GM21515 (cell line): ENCODE measurements at regions not wholly inside any gene's neighbourhood (a gene's known extent, or its start where the extent isn't known, plus 50 kb on each side); places are given as distances from the start of the nearest gene placed in this dataset.
"Not testable (repeated sequence)": the region's sequence is repeated elsewhere in the genome, so short reads cannot be mapped to it uniquely, and the experiment has no call there.

Experiments
- ATAC-seq: cut with Tn5 transposase; IDR thresholded peaks from one replicate; pipeline ENCODE4 v1.9.1; 2021; ENCODE audit not compliant: unreplicated experiment

DNA sequence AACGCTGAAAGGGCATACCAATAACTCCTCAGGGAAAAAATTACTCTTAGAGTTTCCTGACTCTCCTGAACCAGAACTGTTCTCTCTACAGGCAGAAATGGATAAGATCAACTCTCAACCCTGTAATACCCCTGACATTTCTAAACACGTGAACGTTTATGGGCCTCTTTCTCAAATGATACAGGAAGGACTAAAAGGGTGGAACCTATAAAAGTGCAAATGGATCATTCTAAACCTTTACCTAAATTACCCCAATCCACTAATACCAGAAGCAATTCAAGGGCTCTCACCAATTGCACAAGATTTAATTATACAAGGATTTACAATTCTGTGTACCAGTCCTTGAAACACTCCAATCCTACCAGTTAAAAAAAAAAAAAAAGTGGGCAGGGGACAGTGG is 98.0 kb upstream of the FAM174B start:
- ATAC-seq, result no peak

DNA sequence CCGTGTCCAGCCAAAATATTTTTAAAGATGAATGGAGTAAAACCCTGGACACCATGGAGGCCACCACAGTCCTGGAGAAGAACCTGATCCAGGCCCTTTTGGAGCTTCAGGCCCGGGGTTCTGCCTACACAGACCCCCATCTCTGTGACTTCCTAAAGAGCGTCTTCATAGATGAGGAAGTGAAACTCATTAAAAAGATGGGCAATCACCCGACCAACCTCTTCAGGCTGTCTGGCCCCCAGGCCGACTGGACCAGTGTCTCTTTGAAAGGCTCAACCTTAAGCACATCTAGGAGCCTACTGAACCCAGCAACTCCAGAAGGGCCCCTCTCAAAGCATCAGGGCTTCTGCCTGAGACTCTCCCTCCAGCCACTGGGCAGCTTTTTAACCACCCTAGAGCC is 107.9 kb upstream of the FAM174B start:
- no peak for ATAC-seq

DNA sequence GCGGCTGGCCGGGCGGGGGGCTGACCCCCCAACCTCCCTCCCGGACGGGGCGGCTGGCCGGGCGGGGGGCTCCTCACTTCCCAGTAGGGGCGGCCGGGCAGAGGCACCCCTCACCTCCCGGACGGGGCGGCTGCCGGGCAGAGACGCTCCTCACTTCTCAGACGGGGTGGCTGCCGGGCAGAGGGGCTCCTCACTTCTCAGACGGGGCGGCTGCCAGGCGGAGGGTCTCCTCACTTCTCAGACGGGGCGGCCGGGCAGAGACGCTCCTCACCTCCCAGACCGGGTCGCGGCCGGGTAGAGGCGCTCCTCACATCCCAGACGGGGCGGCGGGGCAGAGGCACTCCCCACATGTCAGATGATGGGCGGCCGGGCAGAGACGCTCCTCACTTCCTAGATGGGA is 112.6 kb upstream of the FAM174B start:
- not testable (repeated sequence) for ATAC-seq

DNA sequence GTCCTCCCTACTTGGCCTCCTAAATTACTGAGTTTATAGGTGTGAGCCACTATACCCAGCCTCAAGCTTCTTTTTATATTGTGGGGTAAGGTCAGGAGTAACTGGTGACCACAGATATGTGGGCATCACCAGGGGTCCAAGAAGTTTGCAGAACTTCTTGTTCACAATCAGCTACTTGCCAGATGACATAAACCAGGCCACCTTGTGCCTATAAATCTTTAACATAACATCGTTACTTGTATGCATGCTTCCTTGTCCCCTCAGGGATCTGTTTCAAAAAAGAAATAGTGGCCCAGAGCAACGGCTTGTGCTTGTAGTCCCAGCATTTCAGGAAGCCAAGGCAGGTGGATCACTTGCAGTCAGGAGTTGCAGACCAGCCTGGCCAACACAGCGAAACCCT is 115.1 kb upstream of the FAM174B start:
- ATAC-seq, result no peak

DNA sequence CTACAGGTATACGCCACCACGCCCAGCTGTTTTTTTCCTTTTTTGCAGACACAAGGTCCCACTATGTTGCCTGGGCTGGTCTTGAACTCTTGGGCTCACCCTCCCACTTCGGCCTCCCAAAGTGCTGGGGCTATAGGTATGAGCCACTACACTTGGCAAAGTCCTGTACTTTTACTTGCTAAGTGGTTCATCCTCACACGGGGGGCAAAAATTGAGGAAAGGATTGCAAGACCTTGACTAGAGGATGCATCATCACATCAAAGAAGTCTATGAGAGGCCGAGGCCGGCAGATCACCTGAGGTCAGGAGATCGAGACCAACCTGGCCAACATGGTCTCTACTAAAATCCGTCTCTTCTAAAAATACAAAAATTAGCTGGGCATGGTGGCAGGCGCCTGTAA is 116.5 kb upstream of the FAM174B start:
- ATAC-seq, result no peak

DNA sequence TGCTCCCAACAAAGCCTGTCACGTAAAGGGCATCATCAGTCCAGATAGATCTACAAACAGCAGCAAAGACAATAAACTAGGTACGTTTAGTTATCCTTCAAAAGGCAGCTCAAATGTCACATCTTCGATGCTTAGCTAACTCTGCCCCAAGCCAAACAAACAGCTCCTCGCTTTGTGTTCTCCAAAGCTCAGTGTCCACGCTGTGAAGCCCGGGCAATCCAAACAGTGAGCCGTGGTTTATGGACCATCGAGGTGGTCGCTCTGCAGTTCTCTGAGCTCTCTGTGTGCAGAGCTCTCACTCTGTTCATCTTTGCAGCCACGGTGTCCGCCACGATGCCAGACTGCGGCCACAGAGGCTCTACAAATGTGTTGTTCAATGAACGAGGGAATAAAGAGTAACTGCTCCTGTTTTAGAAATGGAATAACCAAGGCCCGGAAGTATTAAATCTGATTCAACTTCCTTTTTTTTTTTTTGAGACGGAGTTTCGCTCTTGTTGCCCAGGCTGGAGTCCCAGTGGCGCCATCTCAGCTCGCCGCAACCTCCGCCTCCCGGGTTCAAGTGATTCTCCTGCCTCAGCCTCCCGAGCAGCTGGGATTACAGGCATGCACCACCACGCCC is 117.2 kb upstream of the FAM174B start:
- no peak for ATAC-seq

DNA sequence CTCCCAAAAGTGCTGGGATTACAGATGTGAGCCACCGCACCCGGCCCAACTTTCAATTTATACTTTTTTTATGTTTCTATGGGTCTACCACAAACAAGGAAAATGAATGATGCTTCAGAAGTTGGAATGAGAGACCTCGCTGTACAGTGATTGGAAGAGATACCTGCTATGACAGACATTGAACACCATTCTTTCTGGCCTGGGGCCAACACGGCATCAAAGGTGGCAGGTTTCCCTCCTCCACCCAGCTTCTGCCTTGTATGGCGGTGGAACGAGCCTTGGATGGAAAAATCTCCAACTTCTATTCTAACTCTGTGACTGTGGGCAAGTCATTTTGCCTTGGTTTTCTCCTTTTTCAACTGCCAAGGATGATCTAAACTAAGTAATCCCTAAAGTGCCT is 117.8 kb upstream of the FAM174B start:
- ATAC-seq, result no peak

DNA sequence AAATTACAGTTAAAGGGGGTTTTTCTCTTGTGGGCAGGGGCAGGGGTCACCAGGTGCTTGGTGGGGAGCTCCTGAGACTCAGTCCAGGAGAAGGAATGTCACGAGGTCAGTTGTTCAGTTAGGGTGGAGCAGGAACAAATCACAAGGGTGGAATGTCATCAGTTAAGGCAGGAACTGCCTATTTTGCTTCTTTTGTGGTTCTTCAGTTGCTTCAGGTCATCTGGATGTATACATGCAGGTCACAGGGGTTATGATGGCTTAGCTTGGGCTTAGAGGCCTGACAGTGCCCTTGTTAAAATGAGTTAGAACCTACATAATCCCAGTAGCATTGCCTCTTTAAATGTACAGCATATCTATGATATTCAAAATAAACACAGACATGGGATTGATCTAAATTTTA is 120.2 kb upstream of the CHD2 start:
- no peak for ATAC-seq

DNA sequence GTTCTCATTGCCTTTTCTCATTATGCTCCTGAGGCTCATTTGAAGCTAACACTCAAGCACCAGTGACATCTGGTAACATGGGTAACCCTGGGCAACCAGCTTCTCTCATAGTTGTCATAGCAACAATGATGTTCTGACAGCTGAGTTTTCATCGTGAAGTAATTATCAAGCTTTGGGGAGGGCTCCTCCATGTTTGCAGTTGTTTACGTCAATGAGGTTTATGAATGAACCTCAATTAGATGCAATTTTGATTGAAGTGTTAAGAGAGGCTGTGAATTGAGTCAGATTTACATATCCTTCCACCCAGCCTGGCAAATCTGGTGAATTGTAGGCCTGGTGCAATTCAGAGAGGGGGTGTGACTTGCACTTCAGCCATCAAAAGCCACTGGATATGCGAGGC is 119.3 kb upstream of the CHD2 start:
- ATAC-seq, result no peak

DNA sequence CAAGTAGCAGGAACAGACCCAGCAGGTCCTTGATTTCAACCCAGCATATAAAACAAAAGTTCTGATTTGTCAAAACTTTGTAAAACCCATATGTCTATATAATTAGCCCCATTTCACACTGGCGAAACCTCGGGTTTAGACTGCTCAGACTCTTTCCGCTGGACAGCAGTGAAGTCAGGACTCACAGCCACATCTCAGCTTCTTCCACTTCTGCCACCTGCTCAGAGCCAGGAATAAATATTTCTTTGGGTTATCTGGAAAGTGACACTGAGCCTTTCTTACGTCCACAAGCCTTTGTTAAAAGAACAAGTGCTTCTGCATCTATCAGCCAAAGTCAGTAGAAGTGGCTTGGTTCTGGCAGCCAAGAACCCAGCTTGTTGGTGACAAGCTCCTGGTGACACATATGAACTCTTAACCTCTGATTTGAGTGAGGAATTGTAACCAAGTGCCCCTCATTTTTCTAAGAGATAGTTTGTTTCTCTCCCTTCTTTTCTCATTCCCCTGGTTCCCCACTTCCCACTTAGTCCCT is 118.1 kb upstream of the CHD2 start:
- no peak for ATAC-seq

DNA sequence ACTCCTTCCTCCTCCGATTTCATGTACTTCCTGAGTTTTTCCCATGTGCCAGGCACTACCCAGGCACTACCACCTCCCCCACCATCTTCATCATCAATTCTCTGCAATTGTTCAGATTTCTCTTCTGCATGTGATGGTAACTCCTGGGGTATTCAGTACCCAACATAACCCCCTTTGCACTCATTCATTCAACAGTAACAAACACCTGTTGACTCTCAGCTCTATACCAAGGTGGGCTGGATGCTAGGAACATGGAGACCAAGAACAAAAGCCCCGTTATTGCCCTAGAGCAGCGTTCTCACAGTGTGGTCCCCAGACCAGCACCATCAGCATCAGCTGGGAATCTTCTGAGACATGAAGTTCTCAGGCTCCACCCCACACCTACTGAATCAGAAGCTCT is 113.0 kb upstream of the CHD2 start:
- ATAC-seq, result no peak

DNA sequence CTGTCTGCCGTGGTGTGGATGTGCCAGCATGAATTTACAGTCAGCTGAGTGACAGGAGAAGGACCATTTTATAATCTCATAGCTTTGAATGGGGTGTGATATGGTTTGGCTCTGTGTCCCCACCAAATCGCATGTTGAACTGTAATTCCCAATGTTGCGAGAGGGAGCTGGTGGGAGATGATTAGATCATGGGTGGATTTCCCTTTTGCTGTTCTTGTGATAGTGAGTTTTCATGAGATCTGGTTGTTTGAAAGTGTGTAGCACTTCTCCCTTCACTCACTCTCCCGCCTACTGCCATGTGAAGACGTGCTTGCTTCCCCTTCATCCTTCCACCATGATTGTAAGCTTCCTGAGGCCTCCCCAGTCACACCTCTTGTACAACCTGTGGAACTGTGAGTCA is 111.9 kb upstream of the CHD2 start:
- no peak for ATAC-seq

DNA sequence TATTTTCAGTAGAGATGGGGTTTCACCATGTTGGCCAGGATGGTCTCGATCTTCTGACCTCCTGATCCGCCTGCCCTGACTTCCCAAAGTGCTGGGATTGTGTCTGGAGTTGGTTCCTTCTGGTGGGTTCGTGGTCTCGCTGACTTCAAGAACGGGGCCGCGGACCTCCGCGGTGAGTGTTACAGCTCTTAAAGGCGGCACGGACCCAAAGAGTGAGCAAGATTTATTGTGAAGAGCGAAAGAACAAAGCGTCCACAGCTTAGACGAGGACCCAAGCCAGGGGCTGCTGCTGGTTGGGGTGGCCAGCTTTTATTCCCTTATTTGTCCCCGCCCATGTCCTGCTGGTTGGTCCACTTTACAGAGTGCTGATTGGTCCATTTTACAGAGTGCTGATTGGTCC is 111.3 kb upstream of the CHD2 start:
- ATAC-seq, result not testable (repeated sequence)

DNA sequence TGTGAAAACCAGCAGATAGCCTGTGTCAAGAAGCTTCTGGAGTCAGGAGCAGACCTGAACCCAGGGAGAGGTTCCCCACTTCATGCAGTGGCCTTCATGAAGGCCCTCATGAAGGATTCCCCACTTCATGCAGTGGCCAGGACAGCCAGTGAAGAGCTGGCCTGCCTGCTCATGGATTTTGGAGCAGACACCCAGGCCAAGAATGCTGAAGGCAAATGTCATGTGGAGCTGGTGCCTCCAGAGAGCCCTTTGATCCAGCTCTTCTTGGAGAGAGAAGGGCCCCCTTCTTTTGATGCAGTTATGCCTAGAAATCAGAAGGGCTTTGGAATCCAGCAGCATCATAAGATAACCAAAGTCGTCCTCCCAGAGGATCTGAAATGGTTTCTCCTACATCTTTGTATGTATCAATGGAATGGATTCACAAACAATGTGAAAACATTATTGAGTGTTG is 103.9 kb upstream of the CHD2 start:
- no peak for ATAC-seq

DNA sequence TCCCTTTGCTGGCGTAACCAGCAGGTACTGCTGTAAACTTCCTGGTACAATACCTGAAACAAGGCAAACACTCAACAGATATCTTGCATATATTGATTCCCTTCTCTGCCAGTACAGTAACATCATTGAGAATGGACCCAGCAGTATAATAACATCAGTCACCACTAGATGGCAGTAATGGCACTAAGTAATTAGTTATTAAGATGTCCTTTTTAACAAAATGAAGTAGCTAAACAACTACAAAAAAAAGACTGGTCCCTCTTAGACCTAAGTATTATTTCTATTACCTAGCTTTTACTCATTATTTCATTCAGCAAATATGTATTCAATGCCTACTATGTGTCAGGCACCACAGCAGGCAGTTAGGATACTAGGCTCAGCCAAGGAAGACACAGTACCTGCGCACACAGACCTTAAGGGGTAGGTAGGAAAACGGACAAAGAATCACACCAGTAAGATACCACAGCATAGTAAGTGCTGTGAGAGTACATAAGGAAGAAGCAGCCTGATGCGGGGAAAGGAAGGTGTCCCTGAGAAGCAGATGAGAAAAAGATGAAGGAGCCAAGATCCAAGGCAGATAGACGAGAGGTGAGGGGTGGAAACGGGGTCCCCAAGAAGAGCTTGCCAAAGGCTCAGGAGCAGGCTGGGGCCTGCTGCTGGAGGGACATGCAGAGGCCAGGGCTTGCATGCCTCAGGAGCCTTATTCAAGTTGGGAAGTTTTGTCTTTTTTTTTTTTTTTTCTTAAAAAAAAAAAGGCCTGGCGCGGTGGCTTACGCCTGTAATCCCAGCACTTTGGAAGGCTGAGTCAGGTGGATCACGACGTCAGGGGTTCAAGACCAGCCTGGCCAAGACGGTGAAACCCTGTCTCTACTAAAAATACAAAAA is 102.7 kb upstream of the CHD2 start:
- peak; percentile 80 for ATAC-seq

DNA sequence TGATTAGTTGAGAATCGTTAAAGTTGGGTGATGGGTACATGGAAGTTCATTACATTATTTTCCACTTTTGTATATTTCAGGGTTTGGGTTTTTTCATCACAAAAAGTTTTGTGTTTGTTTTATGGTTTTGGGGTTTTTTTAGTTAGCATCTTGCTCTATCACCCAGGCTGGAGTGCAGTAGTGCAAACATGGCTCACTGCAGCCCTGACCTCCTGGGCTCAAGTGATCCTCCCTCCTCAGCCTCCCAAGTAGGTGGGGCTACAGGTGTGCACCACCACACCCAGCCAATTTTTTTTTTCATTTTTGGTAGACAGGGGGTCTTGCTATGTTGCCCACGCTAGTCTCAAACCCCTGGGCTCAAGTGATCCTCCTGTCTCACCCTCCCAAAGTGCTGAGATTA is 100.1 kb upstream of the CHD2 start:
- no peak for ATAC-seq

DNA sequence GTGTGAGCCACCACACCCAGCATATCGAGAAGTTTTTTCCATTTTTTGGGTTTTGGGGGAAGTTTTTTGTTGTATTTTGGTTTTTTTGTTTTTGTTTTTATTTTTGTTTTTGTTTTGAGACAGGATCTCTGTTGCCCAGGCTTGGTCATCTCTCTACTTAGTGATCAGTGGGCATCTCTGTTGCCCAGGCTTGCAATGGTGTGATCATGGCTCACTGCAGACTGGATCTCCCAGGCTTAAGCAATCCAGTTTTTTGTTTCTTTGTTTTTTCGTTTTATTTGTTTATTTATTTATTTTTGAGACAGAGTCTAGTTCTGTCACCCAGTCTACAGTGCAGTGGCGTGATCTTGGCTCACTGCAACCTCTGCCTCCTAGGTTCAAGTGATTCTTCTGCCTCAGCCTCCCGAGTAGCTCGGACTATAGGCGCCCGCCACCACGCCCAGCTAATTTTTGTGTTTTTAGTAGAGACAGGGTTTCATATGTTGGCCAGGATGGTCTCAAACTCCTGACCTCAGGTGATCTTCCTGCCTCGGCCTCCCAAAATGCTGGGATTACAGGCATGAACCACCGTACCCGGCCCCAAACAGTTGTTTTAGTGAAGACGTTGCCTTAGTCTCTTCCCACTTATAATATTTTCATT is 99.6 kb upstream of the CHD2 start:
- not testable (repeated sequence) for ATAC-seq

DNA sequence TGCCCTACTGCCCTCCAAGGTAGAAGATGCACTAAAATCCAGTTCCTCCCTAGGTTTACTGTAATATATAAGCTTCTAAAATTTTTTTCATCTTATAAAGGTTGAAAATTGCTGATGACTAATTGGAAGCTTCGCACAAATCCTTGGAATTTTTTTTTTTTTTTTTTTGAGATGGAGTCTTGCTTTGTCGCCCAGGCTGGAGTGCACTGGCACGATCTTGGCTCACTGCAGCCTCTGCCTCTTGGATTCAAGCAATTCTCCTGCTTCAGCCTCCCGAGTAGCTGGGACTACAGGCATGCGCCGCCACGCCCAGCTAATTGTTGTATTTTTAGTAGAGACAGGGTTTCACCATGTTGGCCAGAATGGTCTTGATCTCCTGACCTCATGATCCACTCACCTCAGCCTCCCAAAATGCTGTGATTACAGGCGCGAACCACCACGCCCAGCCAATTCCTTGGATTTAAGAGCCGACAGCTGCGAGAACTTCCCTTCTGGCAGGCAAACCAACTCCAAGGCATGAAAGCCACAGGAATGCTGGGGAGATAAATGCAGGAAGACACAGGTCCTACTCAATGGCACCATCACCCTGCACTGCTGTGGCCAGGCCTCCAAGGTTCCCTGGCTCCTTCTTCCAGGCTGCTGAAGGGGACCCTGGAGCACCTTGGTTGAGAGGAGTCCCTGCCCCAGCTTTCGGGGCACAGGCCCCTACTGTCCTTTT is 98.9 kb upstream of the CHD2 start:
- ATAC-seq, result not testable (repeated sequence)

DNA sequence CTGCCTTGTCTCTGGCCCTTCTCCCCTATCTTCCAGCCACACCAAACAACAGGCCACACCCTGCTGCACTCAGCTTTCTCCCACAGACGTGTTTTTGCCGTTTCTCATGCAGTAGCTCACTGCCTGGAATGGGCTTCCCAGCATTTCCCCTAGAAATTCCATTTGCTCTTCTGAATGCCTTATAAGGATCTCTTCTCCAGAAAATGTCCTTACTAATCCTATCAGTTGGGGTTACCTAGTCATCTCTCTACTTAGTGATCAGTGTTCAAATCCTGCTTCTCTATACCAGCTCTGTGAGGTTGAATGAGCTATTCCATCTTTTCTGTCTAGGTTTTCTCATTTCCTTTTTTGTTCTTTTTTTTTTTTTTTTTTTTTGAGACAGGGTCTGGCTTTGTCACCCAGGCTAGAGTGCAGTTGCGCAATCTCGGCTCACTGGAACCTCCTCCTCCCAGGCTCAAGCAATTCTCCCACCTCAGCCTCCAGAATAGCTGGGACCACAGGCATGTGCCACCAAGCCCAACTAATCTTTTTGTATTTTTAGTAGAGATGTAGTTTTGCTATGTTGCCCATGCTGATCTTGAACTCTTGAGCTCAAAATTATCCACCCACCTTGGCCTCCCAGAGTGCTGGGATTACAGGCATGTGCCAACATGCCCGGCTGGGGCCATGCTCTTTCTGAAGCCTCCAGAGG is 98.2 kb upstream of the CHD2 start:
- no peak for ATAC-seq

DNA sequence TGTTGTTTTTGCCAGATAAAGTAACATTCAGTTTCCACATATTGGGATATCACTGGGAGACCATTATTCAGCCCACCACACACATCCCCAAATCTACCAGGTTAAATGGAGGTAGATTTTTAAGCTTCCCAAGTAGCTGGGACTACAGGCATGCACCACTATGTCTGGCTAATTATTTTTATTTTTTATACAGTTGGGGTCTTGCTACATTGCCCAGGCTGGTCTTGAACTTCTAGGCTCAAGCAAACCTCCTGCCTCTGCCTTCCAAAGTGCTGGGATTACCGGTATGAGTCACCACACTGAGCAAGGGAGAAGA is 96.6 kb upstream of the CHD2 start:
- no peak for ATAC-seq
